ENCODE measurements at regions not wholly inside any gene's neighbourhood (a gene's known extent, or its start where the extent isn't known, plus 50 kb on each side); places are given as distances from the start of the nearest gene placed in this dataset.
"Not testable (repeated sequence)": the region's sequence is repeated elsewhere in the genome, so short reads cannot be mapped to it uniquely, and the experiment has no call there.

DNA sequence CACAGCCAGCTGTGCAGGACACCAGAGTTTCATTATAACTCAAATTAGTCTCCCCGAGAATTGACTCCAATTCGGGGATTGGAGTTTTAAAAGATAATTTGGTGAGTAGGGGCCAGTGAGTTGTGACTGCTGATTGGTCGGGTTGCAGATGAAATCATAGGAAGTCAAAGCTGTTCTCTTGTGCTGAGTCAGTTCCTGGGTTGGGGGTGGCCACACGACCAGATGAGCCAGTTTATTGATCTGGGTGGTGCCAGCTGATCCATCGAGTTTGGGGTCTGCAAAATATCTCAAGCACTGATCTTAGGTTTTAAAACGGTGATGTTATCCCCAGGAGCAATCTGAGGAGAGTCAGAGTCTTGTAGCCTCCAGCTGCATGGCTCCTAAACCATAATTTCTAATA, 82.7 kb upstream of the SLC66A3 start:
- no peak for DNase-seq (ENCODE audit: low read depth in 3 of 3)

GRCh38 chr2:11073251-11073650, 82.0 kb upstream of the SLC66A3 start:
- DNase-seq (ENCODE audit: low read depth in 3 of 3): peak in 1 of 3 experiments; percentile 14

- DNase-seq (ENCODE audit: low read depth in 3 of 3): no peak
Observed at GRCh38 chr2:11073776-11074175, 81.5 kb upstream of the SLC66A3 start.

DNA sequence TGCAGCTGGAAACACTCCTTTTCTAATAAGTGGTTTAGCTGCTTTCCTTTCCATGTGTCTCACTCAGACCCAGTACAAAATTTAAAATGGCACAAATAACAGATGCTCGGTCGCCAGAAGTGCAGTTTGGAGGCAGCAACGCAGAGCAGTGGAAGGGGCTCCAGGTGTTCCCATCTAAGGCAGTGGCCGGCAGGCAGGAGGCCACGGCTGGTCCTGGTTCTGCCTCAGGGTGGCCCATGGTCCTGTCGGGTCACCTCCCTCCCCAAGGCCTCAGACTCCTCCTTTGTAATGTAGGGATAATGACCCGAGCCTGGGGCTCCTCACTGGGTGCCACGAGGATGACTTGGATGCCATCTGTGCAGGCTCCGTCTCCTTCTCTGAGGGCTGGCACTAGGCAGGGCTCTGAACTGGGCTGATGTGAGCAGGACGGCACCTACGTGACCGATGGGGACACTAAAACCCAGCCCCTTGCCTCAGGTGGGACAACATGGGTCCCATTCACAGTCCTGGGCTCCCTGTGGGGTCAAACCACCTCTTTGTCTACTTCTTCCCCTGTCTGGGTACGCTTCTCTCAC, 80.9 kb upstream of the SLC66A3 start:
- DNase-seq (ENCODE audit: low read depth in 3 of 3): no peak

DNA sequence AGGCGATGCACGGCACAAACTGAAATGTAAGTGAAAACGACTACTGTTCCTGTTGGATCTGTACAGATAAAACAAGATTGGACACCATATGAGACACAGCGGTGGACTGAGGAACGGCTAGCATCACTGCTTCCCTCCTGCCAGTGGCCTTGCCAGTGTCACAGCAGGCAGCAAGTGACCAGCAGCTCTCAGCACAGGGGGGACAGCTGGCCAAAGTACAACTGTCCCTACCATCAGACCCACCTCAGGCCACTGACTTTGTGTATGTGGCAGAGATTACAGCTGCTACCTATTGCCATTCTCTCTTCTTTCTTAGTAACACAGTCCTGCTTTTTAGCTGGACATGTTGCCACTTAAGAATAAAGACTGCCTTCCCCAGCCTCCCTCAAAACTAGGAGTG, 80.0 kb upstream of the SLC66A3 start:
- no peak for DNase-seq (ENCODE audit: low read depth in 3 of 3)

DNA sequence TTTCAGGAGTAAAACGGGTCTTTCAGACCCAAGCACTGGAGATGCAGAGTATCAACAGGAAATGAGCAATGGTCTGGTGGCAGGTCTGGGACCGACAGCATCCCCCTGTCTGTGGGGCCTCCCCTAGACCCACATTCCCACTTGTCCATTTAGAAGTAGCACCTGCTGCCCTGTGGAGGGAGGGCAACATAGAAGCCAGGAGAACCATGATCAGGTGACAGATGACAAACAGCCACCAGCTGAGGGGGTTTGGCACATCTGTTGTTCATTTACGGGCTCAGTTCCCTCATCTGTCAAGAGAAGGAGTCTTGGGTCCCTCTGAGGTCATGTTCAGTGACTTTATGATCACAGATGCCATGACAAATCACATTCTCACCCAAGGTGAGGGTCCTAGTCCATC, 77.9 kb upstream of the SLC66A3 start:
- DNase-seq (ENCODE audit: low read depth in 3 of 3): no peak

DNA sequence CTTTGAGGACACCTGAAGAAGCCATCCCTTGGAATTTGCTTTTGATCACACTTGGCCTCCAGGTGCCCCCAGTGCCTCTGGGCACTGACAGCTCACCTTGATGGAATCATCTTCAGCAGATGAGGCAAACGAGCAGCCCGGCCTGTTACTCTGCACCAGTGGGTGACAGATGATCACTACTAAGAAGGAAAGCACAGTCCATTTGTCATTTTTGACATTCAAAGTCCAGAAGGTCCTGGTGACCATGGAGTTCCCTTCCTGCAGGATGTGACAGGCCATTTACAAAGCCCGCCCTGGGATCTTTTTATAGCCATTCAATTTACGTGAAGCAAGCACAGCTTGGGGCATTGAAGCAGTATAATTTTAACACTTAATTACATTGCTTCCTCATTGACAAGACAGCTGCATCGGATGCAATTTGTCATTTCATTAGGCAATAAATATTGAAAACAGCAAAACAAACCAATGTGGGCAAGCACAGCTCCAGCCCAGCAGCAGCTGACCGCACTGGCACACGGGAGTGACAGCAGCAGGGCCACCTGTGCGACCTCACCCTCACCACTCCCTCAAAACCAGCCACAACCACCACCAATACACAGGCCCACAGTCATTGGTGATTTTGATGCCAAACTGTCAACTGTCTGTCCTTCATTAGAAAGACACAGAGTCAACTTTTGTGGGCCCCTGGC, 76.0 kb upstream of the SLC66A3 start:
- no peak for DNase-seq (ENCODE audit: low read depth in 3 of 3)

GRCh38 chr2:11080253-11081115, 74.8 kb upstream of the SLC66A3 start:
- no peak for DNase-seq (ENCODE audit: low read depth in 3 of 3)

GRCh38 chr2:11082880-11083279, 72.4 kb upstream of the SLC66A3 start:
- no peak for DNase-seq (ENCODE audit: low read depth in 3 of 3)

DNA sequence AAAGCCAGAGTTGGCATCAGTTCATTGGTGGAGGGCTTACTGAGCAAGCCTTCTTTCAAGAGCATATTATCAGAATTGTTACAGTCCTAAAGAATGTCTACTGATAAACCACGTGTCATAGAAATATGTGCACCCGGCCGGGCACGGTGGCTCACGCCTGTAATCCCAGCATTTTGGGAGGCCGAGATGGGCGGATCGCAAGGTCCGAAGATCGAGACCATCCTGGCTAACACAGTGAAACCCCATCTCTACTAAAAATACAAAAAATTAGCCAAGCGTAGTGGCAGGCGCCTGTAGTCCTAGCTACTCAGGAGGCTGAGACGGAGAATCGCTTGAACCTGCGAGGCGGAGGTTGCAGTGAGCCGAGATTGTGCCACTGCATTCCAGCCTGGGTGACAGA, 66.4 kb upstream of the SLC66A3 start:
- not testable (repeated sequence) for DNase-seq (ENCODE audit: low read depth in 3 of 3)

DNA sequence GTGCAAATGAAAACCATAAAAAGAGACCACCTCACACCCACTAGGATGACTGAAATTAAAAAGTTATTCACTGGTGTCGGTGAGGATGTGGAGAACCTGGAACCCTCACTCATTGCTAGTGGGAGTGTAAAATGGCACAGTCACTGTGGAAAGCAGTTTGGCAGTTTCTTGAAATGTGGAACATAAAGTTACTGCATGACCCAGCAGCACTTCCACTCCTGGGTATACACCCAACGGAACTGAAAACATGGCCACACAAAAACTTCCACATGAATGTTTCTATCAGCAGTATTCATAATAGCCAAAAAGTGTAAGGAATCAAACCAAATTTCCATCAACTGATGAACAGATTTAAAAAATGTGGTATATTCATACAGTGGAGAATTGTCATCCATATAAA, 65.1 kb upstream of the SLC66A3 start:
- DNase-seq (ENCODE audit: low read depth in 3 of 3): no peak

GRCh38 chr2:11092701-11093335, 62.4 kb upstream of the SLC66A3 start:
- DNase-seq (ENCODE audit: low read depth in 3 of 3): no peak

DNA sequence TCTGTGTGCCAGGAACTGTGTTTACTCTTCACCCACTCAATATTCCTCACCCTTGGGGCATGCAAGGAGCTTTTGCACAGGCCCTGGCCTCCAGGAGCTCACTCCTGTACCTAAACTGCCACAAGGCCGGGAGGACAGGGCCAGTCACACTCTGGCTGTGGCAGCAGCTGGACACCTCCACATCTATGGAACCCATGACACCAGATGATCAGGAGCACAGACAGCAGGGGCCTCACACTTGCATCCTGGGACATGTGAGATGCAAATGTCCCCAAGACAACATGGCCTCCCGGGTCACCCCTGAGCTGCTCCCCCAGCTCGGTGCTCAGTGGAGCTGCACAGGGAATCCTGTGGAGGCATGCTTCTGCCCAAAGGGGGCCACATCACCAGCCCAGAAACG, 61.8 kb upstream of the SLC66A3 start:
- DNase-seq (ENCODE audit: low read depth in 3 of 3): no peak

DNA sequence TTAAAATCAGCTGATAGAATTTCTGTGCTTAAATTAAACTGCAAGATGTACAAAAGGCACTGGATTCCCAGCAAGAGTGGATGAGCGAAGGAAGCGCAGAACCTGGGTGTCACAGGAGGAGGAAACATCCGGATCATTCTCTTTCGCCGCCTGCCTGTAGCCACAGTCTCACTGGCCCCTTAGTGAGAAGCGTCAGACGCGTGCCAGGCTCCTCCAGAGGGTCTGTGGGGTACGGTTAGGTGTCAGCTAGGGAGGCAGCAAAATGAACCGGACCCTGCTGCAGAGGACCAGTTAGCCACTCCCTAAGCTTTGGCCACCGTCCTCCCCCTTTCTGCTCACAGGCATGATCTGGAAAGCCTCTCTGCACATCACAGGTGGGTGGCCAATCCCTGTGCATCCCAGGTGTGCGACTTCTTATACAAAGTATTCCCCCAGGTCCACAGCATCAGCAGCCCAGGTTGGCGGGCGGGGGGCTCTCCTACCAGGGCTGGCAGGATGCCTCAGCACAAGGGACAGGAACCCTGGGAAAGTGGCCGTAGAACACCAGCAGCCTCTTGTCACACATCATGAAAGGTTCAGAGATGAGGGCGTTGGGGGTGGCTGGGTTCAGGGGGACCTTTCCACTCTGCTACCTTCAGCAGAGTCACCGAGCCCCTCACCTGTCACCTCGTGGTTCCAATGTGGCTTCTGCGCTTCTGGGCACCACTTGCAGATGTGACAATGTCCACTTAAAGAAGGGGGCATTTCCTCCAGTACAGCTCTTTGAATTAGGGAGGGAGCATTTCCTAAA, 61.1 kb upstream of the SLC66A3 start:
- no peak for DNase-seq (ENCODE audit: low read depth in 3 of 3)

GRCh38 chr2:11096591-11096990, 58.7 kb upstream of the SLC66A3 start:
- DNase-seq (ENCODE audit: low read depth in 3 of 3): no peak

- DNase-seq (ENCODE audit: low read depth in 3 of 3): no peak
Observed at GRCh38 chr2:11097038-11097720, 58.1 kb upstream of the SLC66A3 start.

DNA sequence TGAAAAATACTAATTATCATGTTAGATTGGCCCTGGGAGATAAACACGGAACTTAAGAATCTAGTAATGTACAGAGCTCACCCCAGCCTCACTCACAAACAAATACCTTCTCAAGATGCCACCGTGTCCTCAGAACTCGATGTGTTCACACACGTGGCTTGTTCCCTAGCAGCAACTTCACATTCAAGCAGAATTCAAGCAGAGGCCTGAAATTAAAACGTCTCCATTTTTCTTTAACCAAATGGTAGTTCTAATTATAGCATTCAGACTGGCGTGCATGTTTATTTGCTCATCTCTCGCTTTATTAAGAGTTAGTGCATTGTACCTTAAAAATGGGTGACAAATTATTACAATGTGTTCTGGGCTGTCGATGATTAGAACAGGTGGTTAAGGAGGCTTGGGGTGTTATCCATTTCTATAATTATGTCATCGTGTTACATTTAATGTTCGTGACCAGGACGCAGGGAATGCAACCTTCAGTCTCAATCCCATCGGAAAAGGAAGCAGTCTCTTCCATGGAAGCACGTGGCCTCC, 57.3 kb upstream of the SLC66A3 start:
- DNase-seq (ENCODE audit: low read depth in 3 of 3): no peak

GRCh38 chr2:11099122-11100065, 55.9 kb upstream of the SLC66A3 start:
- no peak for DNase-seq (ENCODE audit: low read depth in 3 of 3)

- no peak for DNase-seq (ENCODE audit: low read depth in 3 of 3)
Observed at GRCh38 chr2:11100130-11100529, 55.1 kb upstream of the SLC66A3 start.

DNA sequence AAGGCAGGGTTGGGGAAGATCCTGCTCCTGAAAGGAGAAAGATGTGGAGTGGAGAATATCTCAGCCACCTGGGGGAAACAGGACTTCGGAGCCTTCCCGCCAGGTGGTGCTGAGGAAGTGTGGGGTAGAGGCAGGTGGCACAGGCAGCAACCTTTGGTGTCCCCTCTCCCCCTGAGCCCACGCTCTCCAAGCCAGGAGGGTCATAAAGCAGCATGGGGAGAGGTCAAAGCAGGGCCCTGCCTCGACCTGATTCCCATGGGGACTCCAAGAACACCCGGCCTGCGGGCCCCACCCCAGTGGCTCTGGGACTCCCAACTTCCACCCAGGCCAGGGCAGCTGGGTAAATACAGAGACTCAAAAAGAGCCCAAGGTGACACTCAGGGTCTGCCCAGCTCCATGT, 54.3 kb upstream of the SLC66A3 start:
- DNase-seq (ENCODE audit: low read depth in 3 of 3): no peak
